HG03025 (cell line): ENCODE measurements at regions not wholly inside any gene's neighbourhood (a gene's known extent, or its start where the extent isn't known, plus 50 kb on each side); places are given as distances from the start of the nearest gene placed in this dataset.

Experiments used
- ATAC-seq: cut with Tn5 transposase; IDR thresholded peaks from one replicate; pipeline ENCODE4 v1.9.1; 2021; ENCODE audit warnings: mild to moderate bottlenecking, moderate library complexity; ENCODE audit not compliant: unreplicated experiment, low FRiP score

DNA sequence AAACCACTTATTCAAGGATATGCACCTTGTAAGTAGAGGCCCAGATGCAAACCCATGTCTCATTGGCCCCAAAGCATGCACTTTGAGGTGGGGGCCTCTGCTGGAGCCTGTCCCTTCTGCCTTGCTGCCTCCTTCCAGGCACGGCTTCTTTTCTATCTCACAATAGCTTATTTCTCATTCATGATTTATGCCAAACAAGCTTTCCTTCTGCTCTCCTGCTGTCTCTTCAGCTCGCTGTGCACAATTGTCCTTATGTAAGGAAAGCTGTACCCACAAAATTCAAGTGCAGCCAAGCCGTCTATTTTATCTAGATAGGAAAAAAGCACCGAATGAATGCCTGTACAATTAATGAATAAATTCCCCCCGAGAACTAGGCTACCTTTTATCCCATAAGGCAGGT is 124.8 kb upstream of the PACRGL start:
- no peak for ATAC-seq

DNA sequence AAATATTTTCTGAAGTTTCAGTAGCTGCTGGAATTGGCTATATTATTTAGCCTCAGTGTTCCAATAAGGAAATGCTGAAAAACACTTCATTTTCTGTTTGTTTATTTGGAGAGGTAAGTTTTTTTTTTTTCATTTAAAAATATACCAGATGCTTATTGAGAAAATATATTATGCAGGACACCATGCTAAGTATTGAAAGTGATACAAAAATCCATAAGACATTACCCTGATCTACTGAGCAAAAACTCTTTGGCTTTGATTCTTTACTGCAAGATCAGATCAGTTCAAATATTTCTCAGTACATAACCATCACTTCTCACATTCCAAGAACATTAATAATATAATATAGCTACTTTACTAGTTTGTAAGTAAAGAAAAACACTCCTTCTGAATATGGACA is 123.4 kb upstream of the PACRGL start:
- no peak for ATAC-seq

DNA sequence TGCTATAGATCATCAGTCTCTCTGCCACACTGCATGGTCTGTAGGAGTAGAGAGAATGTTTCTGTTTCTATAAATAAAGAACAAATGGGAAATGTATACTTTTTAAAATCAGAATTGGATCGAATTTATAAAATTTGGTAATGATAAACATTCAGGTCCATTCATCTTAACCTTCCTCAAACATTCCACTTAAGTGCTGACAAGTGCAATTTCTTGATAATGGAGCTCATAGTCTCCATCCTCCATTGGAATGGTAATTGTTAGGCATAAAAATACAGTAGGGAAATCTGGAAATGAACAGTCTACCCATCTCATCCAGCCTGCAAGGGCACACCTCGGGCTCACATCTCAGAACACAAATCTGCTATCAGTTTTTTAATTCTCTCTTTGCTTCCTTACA is 122.6 kb upstream of the PACRGL start:
- ATAC-seq, result no peak

DNA sequence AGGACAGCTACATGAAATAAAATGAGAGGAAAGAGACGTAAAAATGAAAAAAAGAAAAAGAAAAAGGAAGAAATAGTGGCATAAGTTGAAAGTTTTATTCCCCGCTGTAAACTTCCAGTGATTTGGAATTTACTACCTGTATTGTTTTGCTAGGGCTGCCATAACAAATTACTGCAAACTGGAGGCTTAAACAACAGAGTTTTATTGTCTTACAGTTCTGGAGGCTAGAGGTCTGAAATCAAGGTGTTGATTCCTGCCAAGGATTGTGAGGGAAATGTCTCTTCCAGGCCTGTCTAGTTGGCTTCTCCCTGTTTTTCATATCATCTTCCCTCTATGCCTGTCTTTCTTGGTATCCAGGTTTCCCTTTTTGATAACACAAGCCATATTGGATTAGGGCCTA is 119.4 kb upstream of the PACRGL start:
- no peak for ATAC-seq

DNA sequence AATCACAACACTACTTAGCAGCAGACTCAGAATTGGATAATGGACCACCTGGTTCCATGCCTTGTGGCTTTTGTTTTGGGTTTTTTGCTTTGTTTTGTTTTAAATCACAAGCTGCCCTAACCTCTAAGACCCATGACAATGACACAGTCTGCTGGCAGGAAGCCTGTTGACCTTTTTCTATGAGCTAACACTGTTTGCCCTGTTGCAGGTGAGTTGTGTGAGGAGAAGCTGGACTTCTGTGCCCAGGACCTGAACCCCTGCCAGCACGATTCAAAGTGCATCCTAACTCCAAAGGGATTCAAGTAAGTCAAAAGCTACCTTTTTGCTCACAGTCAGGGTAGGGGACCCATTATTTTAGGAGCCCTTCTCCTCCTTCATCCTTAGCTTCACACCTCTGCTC is 110.8 kb upstream of the PACRGL start:
- ATAC-seq, result no peak

DNA sequence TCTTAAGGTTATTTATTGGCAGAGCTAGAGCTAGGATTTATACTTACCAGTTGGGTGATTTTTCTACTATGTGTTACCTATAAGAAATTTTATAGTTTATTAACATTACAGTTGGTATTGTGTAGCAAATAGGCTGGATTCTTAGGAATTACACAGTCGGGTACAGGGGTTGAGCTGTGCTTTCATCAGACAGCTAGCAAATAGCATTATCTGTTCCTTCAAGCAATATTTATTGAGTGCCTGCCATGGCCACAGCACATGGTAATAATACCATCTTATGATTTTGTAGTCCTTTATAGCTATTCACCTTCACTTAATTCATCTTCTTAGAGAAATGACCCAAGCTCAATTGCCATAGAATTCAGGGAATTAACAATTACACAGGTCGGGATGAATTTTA is 109.4 kb upstream of the PACRGL start:
- ATAC-seq, result no peak

DNA sequence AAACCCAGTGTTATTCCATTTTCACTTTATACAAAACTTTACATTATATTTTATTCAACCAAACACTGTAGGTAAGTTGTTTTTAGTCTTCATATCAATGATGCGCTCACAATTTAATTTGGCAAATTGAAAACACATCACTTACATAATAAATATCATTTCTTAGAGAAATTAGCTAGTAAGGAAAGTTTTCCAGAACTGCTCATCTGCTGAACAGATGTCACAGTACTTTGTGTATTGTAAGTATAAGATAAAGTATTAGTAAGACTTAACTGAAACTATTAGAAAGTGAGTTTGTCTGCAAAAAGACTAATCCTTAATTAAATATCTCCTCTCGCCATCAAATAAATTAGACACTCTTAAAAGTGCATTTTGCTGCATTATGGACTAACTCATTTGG is 108.7 kb upstream of the PACRGL start:
- no peak for ATAC-seq

DNA sequence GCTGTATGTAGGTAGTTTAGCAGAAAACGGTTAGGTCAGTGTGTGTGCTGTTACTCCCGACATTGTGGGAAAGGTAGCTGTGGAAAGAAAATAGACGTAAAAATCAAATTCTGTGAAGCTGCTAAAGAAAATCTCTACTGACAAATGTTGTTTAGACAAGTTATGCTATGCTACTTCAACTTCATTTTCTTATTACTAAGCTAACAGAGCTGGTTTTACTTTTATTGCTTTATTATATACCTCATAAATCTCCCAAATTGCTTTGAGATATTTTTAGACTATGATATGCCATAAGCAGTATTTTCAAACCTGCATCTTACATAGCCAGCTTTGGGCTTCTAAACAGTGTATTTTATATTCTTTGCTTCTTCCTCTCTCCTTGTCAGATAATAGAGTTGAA is 108.2 kb upstream of the PACRGL start:
- ATAC-seq, result no peak

DNA sequence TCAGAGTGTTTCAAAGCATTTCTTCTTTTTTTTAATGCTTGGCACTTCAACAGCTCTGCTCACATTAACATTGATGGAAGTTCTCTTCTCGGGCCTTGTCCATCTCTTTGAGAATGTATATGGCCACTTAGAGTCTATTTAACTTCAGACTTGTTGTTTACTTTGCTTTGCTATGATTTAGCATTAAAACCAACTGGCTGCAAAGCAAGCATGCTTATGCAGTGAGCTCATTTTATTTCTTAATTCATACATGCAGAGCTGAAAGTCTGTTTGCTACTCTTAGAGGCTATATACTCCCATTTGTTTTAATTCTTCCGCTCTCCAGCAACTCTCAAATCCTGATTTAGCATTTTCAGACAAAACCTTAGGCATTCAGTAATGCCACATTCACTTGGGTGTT is 107.6 kb upstream of the PACRGL start:
- ATAC-seq, result no peak

DNA sequence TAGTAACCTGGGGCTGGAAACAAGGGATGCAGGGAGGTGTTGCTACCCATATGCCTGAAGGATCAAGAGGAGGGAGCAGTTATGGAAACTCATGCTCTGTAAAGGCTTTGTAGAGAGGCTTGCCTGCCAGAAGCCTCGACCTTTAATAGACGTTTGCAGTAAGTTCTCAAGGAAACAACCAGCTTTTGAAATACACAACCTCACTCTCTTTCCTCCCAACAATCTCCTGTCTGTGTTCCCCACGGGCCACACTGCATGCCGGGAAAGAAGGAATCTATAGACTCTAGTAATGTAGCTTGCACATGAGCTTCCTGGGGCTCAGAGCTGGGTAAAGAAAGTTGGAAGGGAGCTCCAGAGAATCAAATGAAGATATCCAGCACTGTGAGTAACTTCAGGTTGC is 101.6 kb upstream of the PACRGL start:
- no peak for ATAC-seq

DNA sequence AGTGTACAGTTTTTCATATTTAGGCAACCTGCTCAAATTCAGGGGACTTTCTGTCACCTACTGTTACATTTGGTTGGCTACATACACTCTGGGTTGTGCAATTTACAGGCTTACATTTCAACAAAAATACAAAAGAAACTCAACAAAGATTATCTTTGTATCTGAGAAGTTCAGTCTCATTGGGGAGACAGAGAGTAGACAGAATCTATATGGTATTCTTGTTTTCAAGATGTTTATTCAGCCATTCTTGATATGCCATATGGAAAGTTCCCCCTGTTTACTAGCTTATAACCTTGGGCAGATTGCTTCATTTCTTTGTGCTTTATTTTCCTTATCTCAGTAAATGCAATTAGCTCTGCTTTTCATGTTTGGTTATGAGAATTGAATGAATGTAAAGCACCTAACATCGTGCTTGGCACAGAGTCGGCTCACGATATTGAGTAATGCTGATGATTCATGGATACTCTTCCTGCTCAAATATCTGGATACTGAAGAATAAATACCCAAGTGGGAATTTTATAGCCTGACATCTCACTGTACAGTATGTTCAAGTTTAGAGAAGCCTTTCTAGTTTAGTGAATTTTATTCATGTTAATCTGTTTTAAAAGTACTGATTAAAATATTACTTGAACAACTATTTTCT is 96.5 kb upstream of the PACRGL start:
- ATAC-seq, result no peak

DNA sequence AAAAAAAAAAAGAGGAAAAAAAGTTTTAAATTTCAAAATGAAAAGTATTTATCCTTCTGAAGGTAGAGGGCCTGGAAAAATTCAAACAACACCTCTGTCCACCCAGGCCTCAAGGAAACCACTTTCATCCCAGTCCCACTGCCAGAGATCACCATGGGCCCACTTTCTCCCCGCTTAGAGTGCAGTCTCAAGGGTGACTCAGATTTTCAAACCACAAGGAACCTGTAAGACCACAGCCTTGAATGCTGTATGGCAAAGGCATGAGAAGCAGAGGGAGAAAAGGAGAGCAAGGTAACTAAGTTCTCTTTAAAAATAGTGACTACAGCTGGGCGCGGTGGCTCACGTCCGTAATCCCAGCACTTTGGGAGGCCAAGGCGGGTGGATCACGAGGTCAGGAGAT is 87.9 kb upstream of the PACRGL start:
- no peak for ATAC-seq

DNA sequence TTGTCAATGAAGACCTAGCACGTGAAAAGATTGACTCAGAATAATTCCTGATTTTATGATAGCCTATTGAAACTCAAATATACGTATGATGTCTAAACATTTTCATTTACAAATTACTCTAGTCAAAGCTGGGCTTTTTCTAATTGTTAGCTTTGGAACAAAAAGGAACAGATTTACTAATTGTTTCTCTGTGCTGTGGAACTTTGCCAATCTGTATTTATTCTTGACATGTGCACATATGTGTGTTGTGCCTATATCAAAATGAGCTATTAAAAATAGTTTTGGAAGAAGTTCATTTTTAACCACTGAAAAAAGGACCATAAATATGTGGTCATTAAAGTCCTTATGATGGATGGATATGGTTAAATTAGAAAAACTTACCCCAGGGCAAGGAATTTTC is 85.4 kb upstream of the PACRGL start:
- ATAC-seq, result no peak

DNA sequence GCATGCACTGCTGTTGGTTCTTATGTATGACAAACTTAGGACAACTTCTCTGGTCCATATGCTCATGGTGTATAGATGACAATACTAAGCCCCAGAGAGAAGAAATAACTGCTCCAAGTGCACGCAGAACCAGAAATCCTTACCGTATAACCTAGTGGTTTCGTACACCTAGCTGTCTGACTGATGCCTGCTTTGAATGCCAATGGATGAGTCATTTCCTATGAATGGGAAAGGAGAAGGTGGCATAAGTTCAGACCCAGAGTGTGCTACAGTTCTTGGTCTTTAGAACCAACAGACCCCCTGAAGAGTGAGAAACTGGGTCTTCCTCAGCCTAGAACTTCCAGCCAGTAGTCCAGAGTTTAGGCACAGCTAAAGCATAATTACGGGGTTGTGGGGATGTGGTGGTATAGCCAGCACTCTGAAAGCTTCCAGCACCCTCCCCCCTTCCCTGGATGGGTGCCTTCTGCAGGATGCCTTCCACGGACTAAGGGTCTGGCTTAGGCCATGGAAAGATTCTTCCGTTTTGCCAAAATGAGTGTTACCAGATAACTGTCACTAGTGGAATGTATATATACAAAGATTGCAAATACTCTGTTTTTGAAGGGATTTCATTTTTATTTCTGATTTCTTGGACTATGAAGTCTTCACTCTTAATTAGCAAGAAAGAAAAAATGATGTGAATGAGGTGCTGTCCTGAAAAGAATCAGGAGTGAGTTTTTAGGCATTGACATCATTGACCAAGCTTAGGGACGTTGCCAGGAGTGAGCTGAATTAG is 84.6 kb upstream of the PACRGL start:
- ATAC-seq, result no peak

DNA sequence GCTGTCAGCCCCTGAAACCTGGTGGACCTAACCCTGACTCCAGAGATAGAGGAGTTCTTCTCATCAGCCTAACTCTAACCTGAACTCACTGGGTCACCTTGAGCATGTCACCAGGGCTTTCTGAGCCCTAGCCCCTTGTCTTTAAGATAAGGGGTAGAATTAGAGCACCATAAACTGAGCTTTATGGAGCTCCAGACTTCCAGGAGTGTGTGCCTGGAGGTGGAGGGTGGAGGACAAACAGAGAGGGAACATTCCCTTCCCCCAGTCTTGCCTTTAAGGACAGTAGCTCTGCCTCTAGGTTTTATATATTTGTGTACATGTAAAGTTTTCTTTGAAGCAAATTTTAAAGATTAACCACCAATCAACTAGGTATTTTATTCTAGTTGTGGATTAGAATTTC is 83.9 kb upstream of the PACRGL start:
- ATAC-seq, result no peak

DNA sequence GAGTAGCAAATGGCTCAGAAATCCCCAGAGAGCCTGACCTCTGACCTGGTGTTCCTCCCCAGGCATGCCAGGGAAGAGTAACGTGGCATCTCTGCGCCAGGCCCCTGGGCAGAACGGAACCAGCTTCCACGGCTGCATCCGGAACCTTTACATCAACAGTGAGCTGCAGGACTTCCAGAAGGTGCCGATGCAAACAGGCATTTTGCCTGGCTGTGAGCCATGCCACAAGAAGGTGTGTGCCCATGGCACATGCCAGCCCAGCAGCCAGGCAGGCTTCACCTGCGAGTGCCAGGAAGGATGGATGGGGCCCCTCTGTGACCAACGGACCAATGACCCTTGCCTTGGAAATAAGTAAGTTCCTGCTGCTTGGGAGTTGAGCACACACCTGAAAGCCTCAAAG is 83.4 kb upstream of the PACRGL start:
- ATAC-seq, result no peak

DNA sequence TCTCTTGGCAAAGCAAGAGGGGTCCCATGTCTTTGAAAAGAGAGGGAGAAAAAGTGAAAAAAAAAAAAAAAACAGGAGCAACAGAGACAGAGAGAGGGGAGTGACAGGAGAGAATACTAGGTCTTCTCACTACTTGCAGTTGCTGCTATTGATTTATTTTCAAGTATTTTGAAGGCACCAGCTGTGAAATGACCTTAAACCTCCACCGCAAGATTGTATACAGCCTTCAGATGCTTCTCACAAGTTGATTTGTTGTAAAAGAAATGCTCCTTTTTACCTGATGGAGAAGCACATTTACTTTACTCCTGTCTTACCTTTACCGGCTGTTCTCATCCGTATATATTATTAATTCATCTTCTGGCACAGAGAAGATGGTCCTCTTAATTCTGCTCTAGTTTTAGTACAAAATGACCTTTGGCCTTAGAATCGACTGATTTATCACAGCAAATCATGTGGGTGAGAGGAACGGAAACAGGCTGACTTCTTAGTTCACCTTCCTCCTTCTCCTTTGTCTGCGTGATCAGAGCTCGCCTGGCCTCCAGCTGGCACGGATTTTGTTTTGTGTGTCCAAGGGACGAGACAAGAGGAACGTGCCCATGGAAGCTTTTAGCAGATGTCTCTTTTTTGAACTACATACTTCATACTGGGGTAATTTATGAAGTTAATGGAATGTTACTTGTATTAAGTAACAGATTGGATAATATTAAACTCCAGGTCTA is 82.4 kb upstream of the PACRGL start:
- no peak for ATAC-seq

DNA sequence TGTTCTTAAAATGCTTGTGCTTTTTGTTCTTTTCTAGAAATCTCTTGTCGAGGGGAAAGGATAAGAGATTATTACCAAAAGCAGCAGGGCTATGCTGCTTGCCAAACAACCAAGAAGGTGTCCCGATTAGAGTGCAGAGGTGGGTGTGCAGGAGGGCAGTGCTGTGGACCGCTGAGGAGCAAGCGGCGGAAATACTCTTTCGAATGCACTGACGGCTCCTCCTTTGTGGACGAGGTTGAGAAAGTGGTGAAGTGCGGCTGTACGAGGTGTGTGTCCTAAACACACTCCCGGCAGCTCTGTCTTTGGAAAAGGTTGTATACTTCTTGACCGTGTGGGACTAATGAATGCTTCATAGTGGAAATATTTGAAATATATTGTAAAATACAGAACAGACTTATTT is 81.5 kb upstream of the PACRGL start:
- ATAC-seq, result no peak

DNA sequence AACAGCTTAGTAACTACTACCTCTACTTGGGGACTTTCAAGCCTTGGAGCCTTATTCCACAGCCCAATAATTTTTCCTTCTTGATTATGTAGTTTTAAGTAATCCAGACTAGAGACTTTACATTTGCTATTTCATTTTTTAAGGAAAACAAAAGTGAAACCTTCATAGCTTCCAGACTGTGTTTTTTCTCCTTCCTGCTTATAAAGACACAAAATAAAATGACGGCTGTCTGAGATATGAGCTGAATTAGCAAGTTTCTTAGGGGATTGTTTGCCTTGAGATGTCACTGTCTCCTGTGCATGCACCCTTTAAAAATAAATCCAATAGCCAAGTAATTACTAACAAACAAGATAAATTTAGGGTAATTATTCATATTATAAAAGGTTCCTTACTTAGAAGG is 78.8 kb upstream of the PACRGL start:
- ATAC-seq, result no peak

DNA sequence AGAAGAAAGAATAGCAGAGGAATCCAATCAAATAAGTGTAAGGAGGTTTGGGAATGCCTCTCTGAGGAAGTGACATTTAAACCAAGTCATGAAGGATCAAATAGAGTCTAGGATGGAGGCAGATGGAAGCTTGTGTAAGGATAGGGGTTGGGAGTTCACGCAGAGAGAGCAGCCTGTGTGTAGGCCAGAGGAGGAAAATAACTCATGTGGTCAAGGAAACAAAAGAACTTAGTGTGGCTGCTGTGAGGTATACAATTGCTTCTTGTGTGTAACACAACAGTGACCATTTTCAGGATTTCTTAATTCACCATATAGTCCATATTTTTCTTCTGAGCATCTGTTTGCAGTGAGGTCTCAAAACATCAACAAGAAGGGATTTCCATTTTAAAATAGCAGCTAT is 77.6 kb upstream of the PACRGL start:
- ATAC-seq, result no peak

DNA sequence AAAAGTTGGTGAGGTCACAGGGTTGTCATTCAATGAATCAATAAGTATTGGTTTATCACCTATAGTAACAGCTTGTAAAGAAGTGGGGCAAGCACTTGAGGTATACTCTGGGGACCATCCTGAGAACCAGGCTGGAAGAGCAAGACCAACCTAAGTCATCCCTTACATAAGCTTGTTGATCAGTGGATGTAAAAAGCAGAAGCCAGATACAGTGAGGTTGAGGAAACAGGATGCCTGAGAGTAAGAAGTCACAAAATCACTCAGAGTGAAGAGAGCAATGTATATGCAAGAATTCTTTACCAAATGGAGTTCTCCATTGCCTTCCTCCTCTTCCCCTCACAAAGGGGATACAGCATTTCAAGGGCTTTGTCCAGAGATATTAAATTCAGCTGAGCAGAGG is 76.3 kb upstream of the PACRGL start:
- no peak for ATAC-seq
